Retinal pigment epithelial cell (primary cell): ENCODE measurements at regions not wholly inside any gene's neighbourhood (a gene's known extent, or its start where the extent isn't known, plus 50 kb on each side); places are given as distances from the start of the nearest gene placed in this dataset.
"Not testable (repeated sequence)": the region's sequence is repeated elsewhere in the genome, so short reads cannot be mapped to it uniquely, and the experiment has no call there.

Source experiments
- DNase-seq: peaks from one replicate; pipeline ENCODE4 v3.0.0-alpha.2; 2010; ENCODE audit warnings: low read depth
- H3K4me3 ChIP-seq: 2 replicates; pipeline ENCODE4 v1.5.1; 2011; ENCODE audit warnings: mild to moderate bottlenecking, low read length, control low read depth, moderate library complexity
- TF ChIP-seq, protein P1 (sequence below): conservative IDR thresholded peaks from 2 replicates; pipeline ENCODE4 v1.5.1; 2011; ENCODE audit warnings: low read depth, low read length, control low read depth, inconsistent platforms

- no peak for DNase-seq
- H3K4me3 ChIP-seq: no peak overlapping the region
- TF ChIP-seq, protein P1, sequence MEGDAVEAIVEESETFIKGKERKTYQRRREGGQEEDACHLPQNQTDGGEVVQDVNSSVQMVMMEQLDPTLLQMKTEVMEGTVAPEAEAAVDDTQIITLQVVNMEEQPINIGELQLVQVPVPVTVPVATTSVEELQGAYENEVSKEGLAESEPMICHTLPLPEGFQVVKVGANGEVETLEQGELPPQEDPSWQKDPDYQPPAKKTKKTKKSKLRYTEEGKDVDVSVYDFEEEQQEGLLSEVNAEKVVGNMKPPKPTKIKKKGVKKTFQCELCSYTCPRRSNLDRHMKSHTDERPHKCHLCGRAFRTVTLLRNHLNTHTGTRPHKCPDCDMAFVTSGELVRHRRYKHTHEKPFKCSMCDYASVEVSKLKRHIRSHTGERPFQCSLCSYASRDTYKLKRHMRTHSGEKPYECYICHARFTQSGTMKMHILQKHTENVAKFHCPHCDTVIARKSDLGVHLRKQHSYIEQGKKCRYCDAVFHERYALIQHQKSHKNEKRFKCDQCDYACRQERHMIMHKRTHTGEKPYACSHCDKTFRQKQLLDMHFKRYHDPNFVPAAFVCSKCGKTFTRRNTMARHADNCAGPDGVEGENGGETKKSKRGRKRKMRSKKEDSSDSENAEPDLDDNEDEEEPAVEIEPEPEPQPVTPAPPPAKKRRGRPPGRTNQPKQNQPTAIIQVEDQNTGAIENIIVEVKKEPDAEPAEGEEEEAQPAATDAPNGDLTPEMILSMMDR: no peak
Observed at GRCh38 chr12:128109236-128109635, 157.7 kb upstream of the TMEM132C start.

- H3K4me3 ChIP-seq: no peak overlapping the region
- TF ChIP-seq, protein P1: no peak
- DNase-seq: no peak
Observed at GRCh38 chr12:128109636-128110035, 157.3 kb upstream of the TMEM132C start.

DNA sequence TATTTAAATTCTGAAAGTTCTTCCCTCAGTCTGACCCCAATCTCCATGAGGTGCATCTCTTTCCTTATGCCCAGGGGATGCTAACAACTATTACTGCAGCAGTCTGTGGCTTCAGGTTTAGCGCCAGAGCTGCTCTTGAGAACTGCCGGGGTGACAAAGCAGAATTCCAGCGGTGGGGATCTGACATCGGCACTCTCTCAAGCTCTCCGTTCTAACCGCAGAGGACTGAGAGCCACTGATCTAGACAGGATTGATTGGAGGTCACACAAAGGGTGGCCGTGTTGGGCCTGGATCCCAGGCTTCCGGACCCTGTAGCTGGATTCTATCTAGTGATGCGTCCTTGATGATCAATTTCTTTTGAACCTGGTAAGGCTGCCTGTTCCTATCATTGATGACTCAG is 155.6 kb upstream of the TMEM132C start:
- no peak for DNase-seq
- H3K4me3 ChIP-seq: no peak overlapping the region
- TF ChIP-seq, protein P1: no peak

DNA sequence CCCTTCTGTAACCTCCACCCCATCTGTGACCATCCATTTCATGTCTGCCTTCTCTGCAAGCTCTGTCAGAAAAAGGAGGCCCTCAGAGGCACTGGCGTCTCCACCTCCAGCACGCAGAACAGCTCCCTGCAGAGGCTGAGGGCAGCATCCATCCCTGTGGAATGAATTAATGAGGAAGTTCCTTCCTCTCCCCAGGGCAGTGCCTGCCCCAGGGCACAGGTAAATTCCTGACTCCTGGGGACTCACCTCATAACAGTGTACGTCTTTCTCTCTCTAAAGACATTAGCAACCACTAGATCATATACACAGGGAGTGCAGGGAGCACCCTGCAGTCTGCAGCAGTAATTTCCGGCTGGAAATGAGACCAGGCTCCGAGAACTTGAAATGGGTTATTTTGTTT is 155.0 kb upstream of the TMEM132C start:
- TF ChIP-seq, protein P1: no peak
- DNase-seq: no peak
- no peak overlapping the region for H3K4me3 ChIP-seq

GRCh38 chr12:128113250-128113649 is 153.7 kb upstream of the TMEM132C start:
- not testable (repeated sequence) for H3K4me3 ChIP-seq, DNase-seq

DNA sequence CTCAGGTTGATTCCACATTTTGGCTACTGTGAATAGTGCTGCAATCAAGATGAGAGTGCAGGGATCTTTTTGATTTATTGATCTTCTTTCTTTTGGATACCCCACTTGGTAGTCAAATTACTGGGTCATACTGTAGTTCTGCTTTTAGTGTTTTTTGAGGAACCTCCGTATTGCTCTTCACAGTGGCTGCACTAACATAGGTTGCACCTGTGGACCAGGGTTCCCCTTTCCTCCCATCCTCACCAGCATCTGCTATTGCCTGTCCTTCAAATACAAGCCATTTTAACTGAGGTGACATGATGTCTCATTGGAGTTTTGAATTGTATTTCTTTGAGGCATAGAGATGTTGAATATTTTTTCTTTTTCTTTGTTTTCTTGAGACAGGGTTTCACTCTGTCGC is 152.5 kb upstream of the TMEM132C start:
- no peak for DNase-seq
- no peak overlapping the region for H3K4me3 ChIP-seq
- TF ChIP-seq, protein P1: no peak

GRCh38 chr12:128116537-128116936 is 150.4 kb upstream of the TMEM132C start:
- H3K4me3 ChIP-seq: no peak overlapping the region
- no peak for DNase-seq
- TF ChIP-seq, protein P1: no peak

- TF ChIP-seq, protein P1: no peak
- DNase-seq: no peak
- no peak overlapping the region for H3K4me3 ChIP-seq
Observed at GRCh38 chr12:128120035-128120434, 146.9 kb upstream of the TMEM132C start.
